Activated CD4-positive, alpha-beta T cell treated with anti-CD3 and anti-CD28 coated beads, Interleukin-10, Interleukin-2, amounts not matched to agents 100 ng/mL and 50 ng/mL, durations not matched to agents 16 hours and 8 hours (primary cell): ENCODE measurements at regions not wholly inside any gene's neighbourhood (a gene's known extent, or its start where the extent isn't known, plus 50 kb on each side); places are given as distances from the start of the nearest gene placed in this dataset.

Experiments used
- DNase-seq: peaks from one replicate; pipeline ENCODE4 v3.0.0-alpha.2; 2020

DNA sequence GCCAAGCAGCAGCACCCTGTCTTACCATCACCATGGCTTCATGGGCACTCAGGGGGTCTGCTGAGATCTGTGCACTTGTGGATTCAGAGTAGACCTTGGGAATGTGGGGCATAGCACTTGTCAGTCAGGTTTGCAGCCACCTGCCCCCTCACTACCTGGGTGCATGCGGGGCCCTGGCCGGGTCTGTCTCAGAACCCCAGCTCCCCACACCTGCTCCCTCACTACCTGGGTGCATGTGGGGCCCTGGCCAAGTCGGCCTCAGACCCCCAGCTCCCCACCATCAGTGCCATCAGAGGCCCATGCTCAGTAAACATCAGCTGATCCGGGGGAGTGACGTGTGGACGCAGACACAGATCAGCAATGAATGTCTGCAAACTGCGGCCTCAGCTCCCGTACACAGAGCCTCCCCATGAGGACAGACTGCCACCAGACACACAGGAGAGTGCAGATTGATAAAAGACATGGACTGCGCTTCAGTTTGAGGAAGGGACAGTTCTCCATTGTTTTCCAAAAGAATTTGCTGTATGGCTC, 205.1 kb downstream of the GLI2 start:
- DNase-seq: no peak

DNA sequence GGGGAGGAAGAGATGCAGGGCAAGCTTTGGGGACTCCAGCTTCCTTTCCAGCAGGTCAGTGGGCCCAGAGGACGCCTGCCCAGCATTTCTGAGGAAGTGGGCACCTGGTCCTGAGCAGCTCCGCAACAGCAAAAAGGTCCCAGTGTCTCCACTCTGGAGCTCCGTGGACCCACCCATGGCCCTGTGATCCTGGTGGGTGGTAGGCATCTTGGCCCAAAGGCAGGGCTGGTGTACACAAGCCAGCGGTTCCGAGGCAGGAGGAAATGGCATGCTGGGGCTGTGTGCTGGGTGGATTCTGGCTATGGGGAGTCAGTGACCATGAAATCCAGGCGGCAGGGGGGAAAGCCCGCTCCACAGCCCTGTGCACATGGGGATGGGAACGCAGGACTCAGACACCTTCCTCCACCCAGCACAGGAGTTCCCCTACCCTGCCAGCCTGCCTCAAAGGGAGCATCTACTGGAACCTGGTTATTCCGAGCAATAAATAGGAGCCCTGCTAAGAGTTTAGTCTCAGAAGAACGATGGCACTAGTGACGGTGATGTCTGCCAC, 206.0 kb downstream of the GLI2 start:
- no peak for DNase-seq

DNA sequence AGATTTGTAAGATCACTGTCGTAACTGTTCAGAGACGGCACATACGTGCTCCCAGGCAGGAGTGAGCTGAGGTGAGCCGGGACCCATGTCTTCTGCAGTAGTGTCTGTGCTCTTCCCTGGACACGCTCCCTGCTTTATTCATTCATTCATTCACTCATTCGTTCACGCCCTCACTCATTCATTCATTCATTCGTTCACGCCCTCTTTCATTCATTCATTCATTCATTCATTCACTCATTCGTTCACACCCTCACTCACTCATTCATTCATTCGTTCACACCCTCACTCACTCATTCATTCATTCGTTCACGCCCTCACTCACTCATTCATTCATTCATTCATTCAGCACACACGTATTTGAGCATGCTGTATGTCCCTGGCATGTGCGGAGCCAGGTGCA, 207.0 kb downstream of the GLI2 start:
- DNase-seq: no peak

- no peak for DNase-seq
Measured at GRCh38 chr2:120943403-120944034, 207.9 kb downstream of the GLI2 start.

- no peak for DNase-seq
Measured at GRCh38 chr2:120944575-120944974, 208.9 kb downstream of the GLI2 start.

GRCh38 chr2:120945091-120945490, 209.4 kb downstream of the GLI2 start:
- no peak for DNase-seq

DNA sequence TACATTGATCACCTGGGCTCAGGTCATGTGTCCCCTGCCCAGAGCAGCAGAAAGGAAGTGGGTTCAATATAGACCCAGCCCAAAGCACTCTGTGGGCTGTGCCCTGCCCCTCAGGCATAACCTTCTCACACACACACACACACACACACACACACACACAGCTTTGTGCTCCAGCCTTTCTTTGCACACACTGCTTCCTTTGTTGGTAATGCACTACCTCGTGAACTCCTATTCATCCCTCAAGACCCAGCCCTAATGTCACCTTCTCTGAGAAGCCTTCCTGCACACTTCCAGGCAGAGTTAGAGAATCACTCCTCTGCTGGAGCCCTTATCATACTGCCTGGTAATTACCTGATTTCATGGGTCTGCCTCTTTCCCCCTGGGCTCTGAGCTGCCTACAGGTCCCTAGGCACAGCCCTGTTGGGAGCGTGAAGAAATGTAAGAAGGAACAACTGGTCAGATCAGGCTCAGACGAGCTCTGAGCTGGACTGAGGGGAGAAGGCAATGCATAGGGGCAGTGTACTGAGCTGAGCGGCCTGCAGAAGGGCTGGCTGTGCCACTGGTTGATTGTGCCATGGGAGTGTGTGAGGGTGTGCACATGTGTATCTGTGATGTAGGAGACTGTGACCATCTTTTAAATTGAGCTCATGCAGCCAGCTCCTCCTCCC, 210.3 kb downstream of the GLI2 start:
- DNase-seq: no peak

DNA sequence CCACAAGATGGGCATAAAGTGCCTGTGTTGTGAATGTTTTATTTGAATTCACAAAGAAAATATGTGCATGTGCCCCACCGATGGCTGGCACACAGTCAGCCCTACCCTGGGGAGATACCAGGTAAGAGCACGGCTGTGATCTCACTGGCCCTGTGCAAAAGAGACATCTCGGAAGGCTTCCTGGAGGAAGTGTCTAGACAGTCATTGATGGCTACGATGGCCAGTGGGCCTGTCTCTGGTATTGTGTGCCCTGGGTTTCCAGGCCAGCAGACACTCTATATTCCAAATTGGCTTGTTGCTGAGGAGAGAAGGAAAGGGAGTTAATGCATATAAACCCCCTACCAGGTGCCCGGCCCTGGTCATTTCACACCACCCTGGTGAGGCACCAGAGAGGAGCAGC, 211.7 kb downstream of the GLI2 start:
- no peak for DNase-seq

DNA sequence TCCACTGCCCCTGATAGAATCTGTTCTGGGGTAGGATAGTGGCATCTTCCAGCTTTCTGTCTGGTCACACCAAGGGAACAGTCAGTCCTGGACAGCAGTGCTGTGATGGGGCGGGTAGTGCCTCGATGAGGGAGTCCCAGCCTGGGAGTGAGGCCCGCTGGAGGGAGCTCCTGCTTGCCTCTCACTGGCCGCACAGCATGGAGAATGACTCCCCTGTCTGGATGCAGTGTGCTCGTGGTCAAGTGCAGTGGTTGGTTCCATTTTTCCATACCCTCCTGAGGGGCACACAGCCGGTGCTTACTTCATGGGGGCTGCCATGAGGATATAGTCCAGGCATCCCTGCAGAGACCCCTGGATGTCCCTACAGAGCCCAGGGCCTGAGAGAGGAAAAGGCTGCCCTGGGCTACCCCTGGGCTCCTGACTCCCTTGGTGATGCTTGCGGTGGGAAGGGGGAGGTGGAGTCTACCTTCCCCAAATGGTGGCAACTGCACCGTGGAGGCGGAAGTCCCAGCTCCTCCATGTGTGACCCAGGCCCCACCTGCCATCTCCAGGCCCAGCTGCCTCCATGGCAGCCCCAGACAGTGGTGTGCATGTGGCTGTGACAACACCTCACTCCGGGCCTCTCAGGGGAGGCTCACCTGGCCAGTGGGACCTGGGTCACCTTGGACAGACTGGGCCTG, 212.5 kb downstream of the GLI2 start:
- DNase-seq: no peak

GRCh38 chr2:120948662-120949011, 213.0 kb downstream of the GLI2 start:
- DNase-seq: no peak

DNA sequence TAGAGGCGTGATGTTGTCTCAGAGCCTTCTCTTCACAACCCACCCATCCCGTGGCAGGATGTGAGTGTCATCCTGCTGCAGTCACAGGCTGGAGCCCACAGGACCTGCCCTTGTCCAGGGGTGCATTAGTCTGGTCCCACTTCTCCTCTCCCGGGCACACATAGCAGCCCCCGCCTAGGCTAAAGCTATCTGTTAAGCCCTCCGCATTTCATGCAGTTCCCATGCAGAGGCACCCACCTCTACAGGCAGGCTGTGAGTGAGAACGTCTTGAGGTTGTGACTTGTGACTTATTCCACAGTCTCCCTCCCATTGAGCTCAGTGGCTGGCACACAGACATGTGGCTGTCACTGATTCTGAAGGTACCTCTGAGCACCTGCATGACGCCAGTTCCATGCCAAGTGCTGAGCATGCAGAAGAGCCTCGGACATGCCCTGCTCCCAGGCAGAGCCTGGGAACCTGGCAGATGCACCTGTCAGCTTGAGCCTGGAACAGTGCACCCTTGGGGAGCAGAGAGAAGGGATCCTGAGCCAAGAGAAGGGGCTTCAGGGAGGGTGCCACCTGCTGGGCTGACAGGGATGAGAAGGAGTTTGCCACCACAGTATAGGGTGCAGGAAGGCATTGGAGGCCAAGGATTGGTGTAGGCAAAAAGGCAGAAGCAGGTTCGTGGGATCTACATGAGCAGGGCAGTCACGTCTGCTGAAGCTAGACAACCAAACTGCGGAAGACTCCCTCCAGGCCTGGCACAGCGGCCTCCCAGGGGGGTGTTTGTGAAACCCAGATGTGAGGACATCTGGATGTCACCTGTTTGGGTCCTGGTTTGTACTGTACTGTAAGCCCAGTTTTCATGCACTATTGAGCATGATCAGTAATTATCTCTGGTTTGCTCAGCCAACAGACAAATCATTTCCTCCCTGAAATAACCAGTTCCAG, 213.6 kb downstream of the GLI2 start:
- DNase-seq: peak; percentile 4

- DNase-seq: peak; percentile 32
Measured at GRCh38 chr2:120949957-120950590, 214.4 kb downstream of the GLI2 start.

- no peak for DNase-seq
Measured at GRCh38 chr2:120951693-120952092, 216.0 kb downstream of the GLI2 start.

DNA sequence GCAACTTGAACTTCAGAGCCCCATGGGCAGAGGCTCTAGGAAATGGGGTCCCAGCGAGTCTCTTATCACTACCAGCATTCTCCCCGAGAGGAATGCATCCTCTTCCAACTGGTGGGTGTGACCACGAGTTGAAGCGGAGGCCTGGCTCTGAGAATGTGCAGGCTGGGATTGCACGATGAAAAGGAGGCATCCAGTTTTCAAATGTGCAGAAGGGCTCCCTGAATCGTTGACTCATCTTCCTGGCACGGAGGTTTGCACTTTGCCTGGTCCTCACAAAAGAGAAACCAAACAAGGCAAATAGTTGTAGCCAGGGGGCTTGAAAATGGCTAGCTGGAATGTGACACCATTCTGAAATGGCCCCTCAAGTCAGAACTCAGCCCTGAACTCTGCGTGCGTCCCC, 216.7 kb downstream of the GLI2 start:
- no peak for DNase-seq

DNA sequence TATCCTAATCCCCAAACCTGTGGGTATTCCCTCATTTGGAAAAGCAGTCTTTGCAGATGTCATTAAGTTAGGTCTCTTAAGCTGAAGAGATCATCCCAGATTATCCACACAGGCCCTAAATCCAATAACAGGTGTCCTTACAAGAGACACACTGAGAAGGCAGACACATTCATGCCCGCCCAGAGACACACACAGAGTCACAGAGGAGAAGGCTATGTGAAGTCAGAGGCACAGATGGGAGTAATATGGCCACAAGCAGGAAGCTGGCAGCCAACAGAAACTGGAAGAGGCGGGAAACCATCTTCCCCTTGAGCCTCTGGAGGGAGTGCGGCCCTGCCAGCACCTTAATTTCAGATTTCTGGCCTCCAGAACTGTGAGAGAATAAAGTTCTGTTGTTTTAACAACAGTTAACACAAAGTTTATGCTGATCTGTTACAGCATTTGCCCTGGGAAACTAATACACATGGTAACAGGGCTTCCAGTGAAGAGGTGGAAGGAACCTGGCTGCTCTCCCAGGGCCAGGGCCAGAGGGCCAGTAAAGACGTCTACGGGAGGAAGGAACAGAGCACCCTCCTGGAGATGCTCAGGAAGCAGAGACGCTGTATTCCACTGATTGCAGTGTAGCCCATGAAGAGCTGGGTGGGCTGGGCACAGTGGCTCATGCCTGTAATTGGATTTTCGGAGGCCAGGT, 217.5 kb downstream of the GLI2 start:
- DNase-seq: no peak

- DNase-seq: no peak
Measured at GRCh38 chr2:120953843-120954584, 218.3 kb downstream of the GLI2 start.

GRCh38 chr2:120954939-120955338, 219.3 kb downstream of the GLI2 start:
- DNase-seq: no peak

DNA sequence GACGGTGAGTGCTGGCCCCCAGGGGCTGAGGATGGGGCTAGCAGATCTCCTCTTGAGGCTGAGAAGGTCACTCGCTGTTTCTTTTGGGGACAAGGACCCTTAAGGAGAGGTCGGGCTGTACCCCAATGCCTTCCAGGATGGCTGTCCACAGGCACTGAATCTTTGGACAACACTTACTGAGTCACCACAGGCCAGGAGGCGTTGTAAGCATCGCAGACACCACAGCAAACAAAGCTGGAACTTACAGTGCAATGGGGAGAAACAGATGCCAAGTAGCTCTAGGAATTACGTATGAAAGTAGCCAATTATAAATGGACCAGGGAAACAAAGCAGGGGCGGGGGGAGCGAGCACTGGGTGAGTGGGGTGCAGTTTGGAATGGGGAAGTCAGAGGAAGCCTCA, 219.8 kb downstream of the GLI2 start:
- DNase-seq: no peak

DNA sequence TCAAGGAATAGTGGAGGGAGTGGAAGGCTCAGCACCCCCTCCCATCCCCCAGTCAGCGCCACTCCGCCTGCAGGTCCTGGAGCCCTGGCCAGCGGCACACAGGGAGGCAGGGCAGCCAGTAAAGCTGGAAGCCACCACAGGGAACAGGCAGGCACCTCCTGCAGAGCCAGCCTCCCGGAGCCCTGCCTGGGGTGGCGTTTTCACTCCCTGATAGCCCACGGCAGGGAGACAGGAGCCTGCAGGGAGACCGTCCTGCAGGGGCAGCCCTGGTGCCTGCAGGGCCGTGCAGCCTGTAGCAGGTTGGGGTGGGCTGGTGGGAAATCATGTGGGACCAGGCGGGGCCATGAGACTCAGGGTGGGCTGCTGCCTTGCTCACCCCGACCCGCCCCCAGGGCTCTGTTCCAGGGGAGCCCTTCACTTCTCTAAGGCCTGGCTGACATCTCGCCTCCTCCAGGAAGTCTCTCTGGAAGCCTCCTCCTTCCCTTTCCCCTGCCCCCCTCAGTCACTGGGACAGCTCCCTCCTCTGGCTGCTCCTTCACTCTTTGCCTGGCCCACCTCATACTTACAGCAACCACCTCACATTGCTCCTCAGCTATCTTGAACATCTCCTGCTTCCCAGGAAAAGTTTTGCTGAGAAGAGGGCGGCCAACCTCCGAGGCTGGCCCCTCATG, 221.0 kb downstream of the GLI2 start:
- no peak for DNase-seq

DNA sequence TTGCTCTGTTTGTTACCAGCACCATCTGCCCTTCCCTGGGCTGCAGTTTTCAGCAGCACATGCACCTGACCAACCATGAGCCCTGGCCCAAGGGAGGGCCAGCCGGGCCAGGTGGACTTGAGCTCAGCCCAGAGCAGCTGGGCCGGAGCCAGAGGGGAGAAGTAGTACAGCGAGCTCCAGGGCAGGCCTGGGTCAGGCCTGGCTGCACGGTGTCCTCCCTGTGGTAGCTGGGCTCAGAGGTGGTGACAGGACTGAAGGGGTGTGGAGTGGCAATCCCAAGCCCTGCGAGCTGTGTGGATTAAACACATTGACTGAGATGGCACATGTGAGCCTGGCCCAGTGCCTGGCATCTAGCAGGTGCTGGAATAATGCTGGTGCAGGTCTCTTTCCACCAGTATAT, 222.2 kb downstream of the GLI2 start:
- DNase-seq: no peak
